MV-4-11 (cell line): ENCODE measurements at regions not wholly inside any gene's neighbourhood (a gene's known extent, or its start where the extent isn't known, plus 50 kb on each side); places are given as distances from the start of the nearest gene placed in this dataset.
A peak's percentile ranks its signal among the peaks of the same experiment; 100 is the strongest.

Source experiments
- DNase-seq: peaks from one replicate; lab custom pipeline; 2025; lab: John Stamatoyannopoulos, UW

- DNase-seq = no peak
Observed at GRCh38 chr2:221103930-221104329, 468.2 kb downstream of the EPHA4 start.

GRCh38 chr2:221104361-221104811, 467.7 kb downstream of the EPHA4 start:
- no peak for DNase-seq

GRCh38 chr2:221106241-221106640, 465.9 kb downstream of the EPHA4 start:
- DNase-seq = no peak

- DNase-seq = no peak
Observed at GRCh38 chr2:221107424-221107823, 464.7 kb downstream of the EPHA4 start.

- no peak for DNase-seq
Observed at GRCh38 chr2:221109552-221109951, 462.6 kb downstream of the EPHA4 start.

GRCh38 chr2:221111739-221112138, 460.4 kb downstream of the EPHA4 start:
- DNase-seq = no peak

- DNase-seq = no peak
Observed at GRCh38 chr2:221112744-221113143, 459.4 kb downstream of the EPHA4 start.

- DNase-seq = no peak
Observed at GRCh38 chr2:221115944-221116343, 456.2 kb downstream of the EPHA4 start.

- no peak for DNase-seq
Observed at GRCh38 chr2:221120643-221121042, 451.5 kb downstream of the EPHA4 start.

- no peak for DNase-seq
Observed at GRCh38 chr2:221123396-221123795, 448.7 kb downstream of the EPHA4 start.

- DNase-seq = no peak
Observed at GRCh38 chr2:221124532-221125240, 447.4 kb downstream of the EPHA4 start.

- DNase-seq = no peak
Observed at GRCh38 chr2:221125691-221126090, 446.4 kb downstream of the EPHA4 start.

GRCh38 chr2:221129657-221130056, 442.4 kb downstream of the EPHA4 start:
- no peak for DNase-seq

- no peak for DNase-seq
Observed at GRCh38 chr2:221130431-221130830, 441.7 kb downstream of the EPHA4 start.

GRCh38 chr2:221133941-221134340, 438.2 kb downstream of the EPHA4 start:
- DNase-seq = peak; percentile 68

GRCh38 chr2:221134718-221135117, 437.4 kb downstream of the EPHA4 start:
- DNase-seq = no peak

- DNase-seq = no peak
Observed at GRCh38 chr2:221135699-221136098, 436.4 kb downstream of the EPHA4 start.

GRCh38 chr2:221137385-221137784, 434.7 kb downstream of the EPHA4 start:
- DNase-seq = peak; percentile 11

- DNase-seq = no peak
Observed at GRCh38 chr2:221142341-221142740, 429.8 kb downstream of the EPHA4 start.

- DNase-seq = no peak
Observed at GRCh38 chr2:221143231-221143630, 428.9 kb downstream of the EPHA4 start.

GRCh38 chr2:221144909-221145308, 427.2 kb downstream of the EPHA4 start:
- no peak for DNase-seq

- no peak for DNase-seq
Observed at GRCh38 chr2:221145396-221145795, 426.7 kb downstream of the EPHA4 start.

GRCh38 chr2:221153226-221153625, 418.9 kb downstream of the EPHA4 start:
- no peak for DNase-seq

- no peak for DNase-seq
Observed at GRCh38 chr2:221154176-221154575, 417.9 kb downstream of the EPHA4 start.
